Muscle layer of colon (tissue), 2 donors: ENCODE measurements at regions not wholly inside any gene's neighbourhood (a gene's known extent, or its start where the extent isn't known, plus 50 kb on each side); places are given as distances from the start of the nearest gene placed in this dataset.

Experiments
- H3K27ac ChIP-seq: one replicate; pipeline ENCODE4 v1.7.0; 2013; ENCODE audit warnings: low read depth, mild to moderate bottlenecking, low read length, moderate library complexity
- H3K27me3 ChIP-seq, 2 donors: one replicate each; pipeline ENCODE4 v1.7.0; 2013; ENCODE audit warnings: low read length in 2 of 2, mild to moderate bottlenecking in 2 of 2; ENCODE audit not compliant: insufficient read depth in 2 of 2, control insufficient read depth in 1 of 2
- H3K36me3 ChIP-seq: one replicate; pipeline ENCODE4 v1.7.0; 2013; ENCODE audit warnings: mild to moderate bottlenecking, low read length; ENCODE audit not compliant: insufficient read depth
- H3K4me1 ChIP-seq: one replicate; pipeline ENCODE4 v1.7.0; 2013; ENCODE audit warnings: mild to moderate bottlenecking, low read length; ENCODE audit not compliant: insufficient read depth
- H3K4me3 ChIP-seq, 2 donors: one replicate each; pipeline ENCODE4 v1.7.0; 2013; ENCODE audit warnings: low read length in 2 of 2, low read depth in 1 of 2, mild to moderate bottlenecking in 1 of 2, moderate library complexity in 1 of 2
- H3K9ac ChIP-seq: one replicate; pipeline ENCODE4 v1.7.0; 2013; ENCODE audit warnings: low read length
- H3K9me3 ChIP-seq: one replicate; pipeline ENCODE4 v1.7.0; 2013; ENCODE audit warnings: mild to moderate bottlenecking, low read length
- donor health status: abdominal sarcoma.
- donor health status: Adenocarcinoma of cecum.

DNA sequence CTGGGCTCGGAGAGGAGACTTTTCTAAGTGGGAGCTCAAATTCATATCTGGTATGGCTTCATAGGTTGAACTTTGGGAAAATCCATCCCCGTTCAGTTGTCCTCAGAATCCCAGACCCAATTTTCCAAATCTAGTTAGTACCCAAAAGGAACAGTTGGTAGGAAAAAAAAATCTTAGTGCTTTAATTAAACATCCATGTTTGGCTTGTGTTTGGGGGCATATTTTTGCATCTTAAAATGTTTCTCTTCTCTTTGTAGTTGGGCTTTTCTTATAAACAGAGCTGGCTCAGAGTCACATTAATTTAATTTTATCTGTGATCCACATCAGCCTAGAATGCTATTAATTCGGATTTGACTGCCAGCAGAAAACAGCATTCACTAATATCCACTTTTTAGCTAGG lies 165.9 kb downstream of the BUB3 start:
- no peaks in the 10 kb centered on the region for H3K4me1 ChIP-seq
- no peak overlapping the region for H3K9ac ChIP-seq
- H3K27ac ChIP-seq: no peak overlapping the region
- no peaks in the 10 kb centered on the region for H3K27me3 ChIP-seq
- H3K4me3 ChIP-seq: no peak overlapping the region
- no peaks in the 10 kb centered on the region for H3K9me3 ChIP-seq
- no peaks in the 10 kb centered on the region for H3K36me3 ChIP-seq

DNA sequence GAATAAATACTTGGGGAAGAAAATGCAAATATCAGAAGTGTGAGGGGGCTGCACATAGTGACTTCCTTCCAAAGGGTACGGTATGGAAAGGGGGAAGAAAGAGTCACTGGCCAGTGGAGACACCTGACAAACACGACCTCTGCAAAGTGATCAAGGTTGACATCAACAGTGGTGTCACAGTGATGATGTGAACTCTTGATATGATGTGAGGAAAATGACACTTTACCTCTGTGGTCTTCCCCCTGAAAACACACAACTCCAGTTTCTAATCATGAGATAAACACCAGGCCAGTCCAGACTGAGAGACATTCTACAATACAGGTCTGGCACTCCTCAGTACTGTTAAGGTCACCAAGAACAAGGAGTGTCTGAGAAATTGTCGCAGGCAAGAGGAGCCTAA lies 169.7 kb downstream of the BUB3 start:
- no peak overlapping the region for H3K4me3 ChIP-seq
- H3K27ac ChIP-seq: no peak overlapping the region
- no peaks in the 10 kb centered on the region for H3K4me1 ChIP-seq
- no peaks in the 10 kb centered on the region for H3K36me3 ChIP-seq
- H3K9ac ChIP-seq: no peak overlapping the region
- no peaks in the 10 kb centered on the region for H3K27me3 ChIP-seq
- H3K9me3 ChIP-seq: peaks cover 4% of the 10 kb centered on the region

DNA sequence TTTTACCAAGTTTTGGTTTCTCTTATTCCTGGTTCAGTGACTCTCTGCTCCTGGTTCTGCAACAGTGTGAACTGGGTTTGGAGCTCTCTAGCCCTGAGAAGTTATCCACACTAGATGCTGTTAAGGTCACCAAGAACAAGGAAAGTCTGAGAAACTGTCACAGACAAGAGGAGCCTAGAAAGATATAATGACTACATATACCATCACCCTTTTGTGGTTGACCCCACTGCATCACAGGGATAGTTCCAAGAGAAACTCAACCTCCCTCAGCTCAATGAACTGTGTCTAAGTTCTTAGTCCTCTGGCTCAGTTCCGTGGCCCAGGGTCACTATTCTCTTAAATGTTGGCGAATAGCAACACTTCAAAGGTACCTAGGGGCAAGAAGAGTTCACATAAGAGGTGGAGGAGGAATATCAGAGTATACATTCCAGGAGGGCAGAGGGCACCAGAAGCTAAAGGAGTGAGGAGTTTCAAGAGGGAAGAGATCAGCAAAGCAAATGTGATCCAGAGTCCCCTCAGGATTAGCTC lies 171.5 kb downstream of the BUB3 start:
- Histone ChIP-seq H3K27me3 (no peaks in the 10 kb centered on the region), H3K36me3 (no peaks in the 10 kb centered on the region)

DNA sequence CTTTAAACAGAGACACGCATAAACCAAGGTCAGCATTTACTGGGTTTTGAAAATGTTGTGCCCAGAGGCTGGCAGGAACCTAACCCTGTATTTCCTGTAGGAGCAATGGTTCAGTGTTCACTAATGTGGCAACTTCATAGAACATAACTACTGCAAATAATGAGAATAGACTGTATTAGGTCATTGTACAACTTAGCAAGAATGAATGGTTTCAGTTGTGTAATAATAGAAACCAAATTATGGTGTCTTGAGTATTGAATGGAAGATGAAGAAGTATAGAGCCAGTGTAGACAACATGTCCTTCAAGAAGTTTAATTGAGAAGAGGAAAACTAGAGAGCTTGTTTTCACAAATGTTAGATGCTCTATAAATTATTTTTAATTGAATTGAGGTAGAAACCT lies 172.5 kb downstream of the BUB3 start:
- Histone ChIP-seq H3K4me3 (no peak overlapping the region), H3K27me3 (no peaks in the 10 kb centered on the region), H3K27ac (no peak overlapping the region), H3K4me1 (no peaks in the 10 kb centered on the region), H3K9me3 (peaks cover 4% of the 10 kb centered on the region), H3K9ac (no peak overlapping the region), H3K36me3 (no peaks in the 10 kb centered on the region)

More for the DNA sequence above, 171.5 kb downstream of the BUB3 start:
- no peaks in the 10 kb centered on the region for H3K4me1 ChIP-seq
- no peak overlapping the region for H3K4me3 ChIP-seq
- H3K27ac ChIP-seq: no peak overlapping the region
- peaks cover 4% of the 10 kb centered on the region for H3K9me3 ChIP-seq
- no peak overlapping the region for H3K9ac ChIP-seq

DNA sequence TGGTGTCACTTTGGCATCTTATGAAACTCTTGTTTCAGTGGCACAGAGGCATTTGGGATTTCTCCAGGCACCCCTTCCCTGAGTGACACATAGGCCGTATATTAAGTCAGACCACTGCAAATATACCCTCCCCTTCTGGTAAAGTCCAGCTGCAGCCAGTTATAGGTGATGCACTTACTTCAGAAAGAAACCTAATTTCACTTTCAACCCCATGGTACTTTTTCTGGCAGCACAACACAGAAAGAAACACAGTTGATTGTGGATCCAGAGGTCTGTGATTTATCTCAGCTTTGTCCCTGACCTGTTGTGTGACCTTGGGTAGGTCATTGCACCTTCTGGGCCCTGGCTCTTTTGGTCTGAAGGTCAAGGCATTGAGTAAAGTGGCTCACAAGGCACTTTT lies 173.2 kb downstream of the BUB3 start:
- Histone ChIP-seq H3K27ac (no peak overlapping the region), H3K4me1 (no peaks in the 10 kb centered on the region), H3K9me3 (peaks cover 4% of the 10 kb centered on the region), H3K36me3 (no peaks in the 10 kb centered on the region), H3K4me3 (no peak overlapping the region), H3K9ac (no peak overlapping the region), H3K27me3 (no peaks in the 10 kb centered on the region)

DNA sequence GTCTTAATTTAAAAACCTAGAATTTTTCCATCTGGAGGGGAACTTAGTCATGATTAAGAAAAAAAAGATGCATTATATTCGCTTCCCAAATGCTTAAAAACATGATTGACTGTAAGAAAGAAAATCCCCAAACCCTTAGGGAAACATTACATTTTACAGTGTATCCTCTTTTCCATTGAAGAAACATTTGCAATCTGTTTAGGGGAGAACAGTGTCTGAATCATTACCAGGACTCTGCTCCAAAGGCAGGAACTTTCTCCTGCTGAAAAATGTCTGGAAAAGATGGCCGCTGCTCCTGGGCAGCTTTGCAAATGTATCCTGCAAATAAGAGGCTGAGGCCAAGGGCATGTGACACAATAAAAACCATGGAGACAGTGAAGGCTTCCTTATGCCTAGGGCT lies 173.7 kb downstream of the BUB3 start:
- no peak overlapping the region for H3K27ac ChIP-seq
- H3K36me3 ChIP-seq: no peaks in the 10 kb centered on the region
- no peak overlapping the region for H3K9ac ChIP-seq
- no peaks in the 10 kb centered on the region for H3K27me3 ChIP-seq
- peaks cover 4% of the 10 kb centered on the region for H3K9me3 ChIP-seq
- no peak overlapping the region for H3K4me3 ChIP-seq
- no peaks in the 10 kb centered on the region for H3K4me1 ChIP-seq

DNA sequence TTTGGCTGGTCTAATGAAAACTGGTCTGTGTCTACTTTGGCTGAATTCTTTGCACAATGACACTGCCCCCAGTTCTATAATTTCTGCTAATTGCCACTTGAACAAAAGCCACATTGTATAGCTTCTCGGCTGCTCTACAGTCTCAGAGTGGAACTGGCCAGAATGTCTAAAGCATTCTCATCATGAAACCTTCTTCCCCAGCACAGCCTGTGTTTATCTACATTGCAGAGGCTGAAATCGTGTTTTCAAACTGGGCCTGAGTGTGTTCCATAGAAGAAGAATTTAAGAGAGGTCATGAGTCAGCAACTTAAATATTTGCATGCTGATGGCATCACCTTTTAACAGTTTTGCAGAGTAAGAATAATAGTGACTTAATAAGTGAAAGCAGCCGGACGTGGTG lies 177.2 kb downstream of the BUB3 start:
- Histone ChIP-seq H3K9me3 (no peaks in the 10 kb centered on the region), H3K4me3 (no peak overlapping the region), H3K27ac (no peak overlapping the region), H3K36me3 (no peaks in the 10 kb centered on the region), H3K27me3 (no peaks in the 10 kb centered on the region), H3K9ac (no peak overlapping the region), H3K4me1 (no peaks in the 10 kb centered on the region)

DNA sequence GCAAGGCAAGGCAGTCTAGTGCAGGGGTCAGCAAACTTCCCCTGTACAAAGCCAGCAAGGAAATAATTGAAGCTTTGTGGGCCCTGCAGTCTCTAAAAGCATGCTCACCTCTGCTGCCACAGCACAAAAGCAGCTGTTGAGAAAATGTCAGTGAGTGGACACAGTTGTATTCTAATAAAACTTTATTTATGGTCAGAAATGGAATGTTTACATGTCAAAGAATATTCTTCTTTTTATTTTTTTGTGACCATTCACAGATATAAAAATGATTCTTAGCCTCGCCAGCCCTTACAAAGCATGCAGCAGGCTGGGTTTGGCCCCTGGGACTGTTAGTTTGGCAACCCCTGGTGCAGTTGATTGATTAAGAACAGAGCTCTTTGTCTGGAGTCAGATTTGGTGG lies 192.4 kb downstream of the BUB3 start:
- H3K27ac ChIP-seq: no peak overlapping the region
- no peak overlapping the region for H3K9ac ChIP-seq
- H3K4me3 ChIP-seq: no peak overlapping the region
- no peaks in the 10 kb centered on the region for H3K36me3 ChIP-seq
- no peaks in the 10 kb centered on the region for H3K4me1 ChIP-seq
- H3K9me3 ChIP-seq: no peaks in the 10 kb centered on the region
- no peaks in the 10 kb centered on the region for H3K27me3 ChIP-seq

DNA sequence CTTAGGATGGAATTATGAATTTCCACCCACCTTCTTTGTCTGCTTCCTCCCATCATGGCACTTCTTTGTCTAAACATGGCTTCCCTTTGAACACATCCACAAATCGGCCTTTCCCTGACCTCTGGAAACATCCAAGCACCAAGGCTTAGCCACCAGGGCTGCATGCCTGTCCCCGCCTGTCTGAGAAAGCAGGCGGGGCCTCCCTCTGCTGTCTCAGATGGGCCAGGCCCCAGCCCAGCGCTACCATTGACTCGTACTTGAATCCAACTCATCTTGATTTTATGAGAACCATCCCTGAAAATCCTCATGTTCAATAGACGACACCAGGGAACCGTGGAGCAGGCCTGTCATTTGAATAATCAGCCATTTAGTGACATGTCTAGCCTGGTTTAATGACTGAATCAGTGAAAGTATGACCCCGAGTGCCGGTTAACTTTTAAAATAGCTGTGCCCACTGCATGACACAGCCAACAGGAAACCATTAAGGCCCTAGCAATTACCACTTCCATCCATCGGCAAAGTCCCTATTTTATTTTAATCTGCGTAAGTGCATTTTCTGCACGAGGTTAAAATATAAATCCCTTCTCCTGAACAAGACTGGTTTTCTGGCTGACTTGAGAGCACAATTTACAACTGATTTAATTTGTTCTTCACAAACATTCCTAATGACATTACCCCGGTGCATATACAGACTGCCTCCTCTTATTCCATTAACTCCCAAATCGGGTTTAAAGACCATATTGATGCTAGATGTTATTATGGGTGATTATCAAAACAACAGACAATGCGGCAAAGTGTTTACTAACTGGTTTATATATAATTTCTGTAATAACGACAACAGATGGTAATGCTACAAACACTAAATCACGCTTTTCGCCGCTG lies 194.7 kb downstream of the BUB3 start:
- Histone ChIP-seq H3K36me3 (no peaks in the 10 kb centered on the region), H3K9ac (no peak overlapping the region), H3K9me3 (no peaks in the 10 kb centered on the region), H3K27ac (no peak overlapping the region), H3K4me1 (no peaks in the 10 kb centered on the region), H3K27me3 (no peaks in the 10 kb centered on the region), H3K4me3 (no peak overlapping the region)

DNA sequence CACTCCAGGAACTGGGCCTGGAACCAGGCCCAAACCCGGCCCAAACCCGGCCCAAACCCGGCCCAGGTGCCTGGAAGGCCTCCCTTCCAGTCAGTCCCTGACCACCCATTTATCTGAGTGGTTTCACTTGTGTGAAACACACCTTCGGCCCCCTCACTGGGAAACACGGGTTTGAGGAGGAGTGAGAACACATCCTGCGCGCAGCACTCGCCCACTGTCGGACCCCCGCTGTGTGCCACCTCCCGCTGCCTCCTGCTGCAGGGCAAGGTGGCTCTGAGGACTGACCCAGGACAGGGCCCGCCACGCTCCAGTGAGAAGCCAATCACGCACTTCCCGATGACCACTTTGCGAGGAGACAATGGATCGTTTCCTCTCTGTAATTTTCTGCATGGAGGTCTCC lies 197.5 kb downstream of the BUB3 start:
- Histone ChIP-seq H3K4me1 (no peaks in the 10 kb centered on the region), H3K4me3 (no peak overlapping the region), H3K27ac (no peak overlapping the region), H3K9ac (no peak overlapping the region), H3K9me3 (no peaks in the 10 kb centered on the region), H3K27me3 (no peaks in the 10 kb centered on the region), H3K36me3 (no peaks in the 10 kb centered on the region)

DNA sequence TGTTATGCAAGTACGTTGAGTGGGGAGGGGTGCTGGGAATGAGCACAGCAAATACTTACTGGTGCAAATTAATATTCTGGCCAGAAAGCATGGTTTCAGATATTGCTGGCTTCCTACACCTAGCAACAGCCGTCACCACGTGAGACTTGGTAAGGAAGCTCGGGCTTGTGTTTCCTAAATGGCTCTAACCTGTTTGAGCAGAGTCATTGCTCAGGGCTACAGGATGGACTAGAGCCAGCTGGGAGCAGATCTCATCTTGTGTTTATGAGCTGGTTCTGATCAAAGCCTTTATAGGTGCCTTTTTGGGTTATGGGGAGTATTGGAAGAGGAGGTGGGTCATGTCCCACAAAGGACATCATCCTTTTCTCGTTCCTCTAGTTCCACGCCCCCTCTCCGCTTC lies 200.3 kb downstream of the BUB3 start:
- Histone ChIP-seq H3K27ac (no peak overlapping the region), H3K4me3 (no peak overlapping the region), H3K9me3 (no peaks in the 10 kb centered on the region), H3K9ac (no peak overlapping the region), H3K4me1 (no peaks in the 10 kb centered on the region), H3K36me3 (no peaks in the 10 kb centered on the region), H3K27me3 (no peaks in the 10 kb centered on the region)
